Ovary (tissue), 3 donors: ENCODE measurements at regions not wholly inside any gene's neighbourhood (a gene's known extent, or its start where the extent isn't known, plus 50 kb on each side); places are given as distances from the start of the nearest gene placed in this dataset.

ENCODE experiments used
- CTCF ChIP-seq, 3 donors: fragments of 450-650 bp in 2 of 3; fragments of 200-600 bp in 1 of 3; IDR thresholded peaks; one replicate each; pipeline versions ENCODE4 v1.5.1 to v1.8.0; 2016 to 2022; ENCODE audit warnings: antibody characterized with exemption in 3 of 3, mild to moderate bottlenecking in 1 of 3
- POLR2A ChIP-seq: fragments of 450-650 bp; IDR thresholded peaks from one replicate; pipeline ENCODE4 v1.6.1; 2017; ENCODE audit warnings: antibody characterized with exemption, mild to moderate bottlenecking, moderate library complexity
- donor health status: DM: no; HTN: no; CAD: no.

GRCh38 chr10:3464760-3465405 is 292.3 kb upstream of the PITRM1 start:
- TF ChIP-seq CTCF (IDR thresholded peaks at IDR 0.05) (no peak), POLR2A (no peak)
